SU-DHL-6 (cell line): ENCODE measurements at regions not wholly inside any gene's neighbourhood (a gene's known extent, or its start where the extent isn't known, plus 50 kb on each side); places are given as distances from the start of the nearest gene placed in this dataset.

Experiments
- H2AFZ ChIP-seq: fragments of 200-600 bp; sonication (generic); 2 replicates; pipeline ENCODE4 v1.6.1; 2014; ENCODE audit warnings: low read depth, mild to moderate bottlenecking, moderate library complexity, mixed read lengths, antibody characterized with exemption, low read length; ENCODE audit not compliant: severe bottlenecking
- H3F3A ChIP-seq: fragments of 200-600 bp; shearing (Covaris generic); 2 replicates; pipeline ENCODE4 v1.6.0; 2016; ENCODE audit warnings: antibody characterized with exemption, mild to moderate bottlenecking; ENCODE audit not compliant: insufficient read depth
- H3K27ac ChIP-seq: fragments of 200-600 bp; sonication (generic); 2 replicates; pipeline ENCODE4 v1.5.1; 2016; ENCODE audit warnings: low read depth, mild to moderate bottlenecking, low read length, moderate library complexity, mixed read lengths
- H3K27me3 ChIP-seq: fragments of 200-600 bp; sonication (generic), shearing (Covaris generic); 2 replicates; pipeline ENCODE4 v1.6.0; 2014; ENCODE audit warnings: mild to moderate bottlenecking, low read length
- H3K36me3 ChIP-seq: fragments of 200-600 bp; sonication (generic); 2 replicates; pipeline ENCODE4 v1.6.1; 2014; ENCODE audit warnings: mild to moderate bottlenecking, low read length, mixed read lengths
- H3K4me2 ChIP-seq: fragments of 300-600, 200-600 bp; shearing (Covaris generic), sonication (generic); 2 replicates; pipeline ENCODE4 v1.6.0; 2014; ENCODE audit warnings: low read length, low read depth, mild to moderate bottlenecking; ENCODE audit not compliant: poor library complexity, severe bottlenecking
- H3K4me3 ChIP-seq: fragments of 200-600 bp; sonication (generic); 2 replicates; pipeline ENCODE4 v1.5.1; 2014; ENCODE audit warnings: antibody characterized with exemption, low read length, mild to moderate bottlenecking, mixed read lengths; ENCODE audit not compliant: insufficient read depth, poor library complexity, severe bottlenecking
- H3K79me2 ChIP-seq: fragments of 200-600 bp; sonication (generic); 2 replicates; pipeline ENCODE4 v1.6.1; 2014; ENCODE audit warnings: mild to moderate bottlenecking, low read length, moderate library complexity; ENCODE audit not compliant: insufficient read depth
- H3K9ac ChIP-seq: fragments of 200-600 bp; sonication (generic); 2 replicates; pipeline ENCODE4 v1.7.0; 2014; ENCODE audit warnings: mild to moderate bottlenecking, low read length
- H3K9me2 ChIP-seq: fragments of 200-600 bp; sonication (generic); replicated peaks from 2 replicates; pipeline ENCODE4 v1.6.1; 2014; ENCODE audit warnings: low read length; ENCODE audit not compliant: insufficient read depth
- H3K9me3 ChIP-seq: fragments of 200-600 bp; sonication (generic); 2 replicates; pipeline ENCODE4 v1.6.1; 2014; ENCODE audit warnings: low read length, mixed read lengths; ENCODE audit not compliant: insufficient read depth
- H4K20me1 ChIP-seq: fragments of 200-600 bp; sonication (generic); 2 replicates; pipeline ENCODE4 v1.6.1; 2014; ENCODE audit warnings: low read depth, mild to moderate bottlenecking, antibody characterized with exemption, low read length, moderate library complexity, mixed read lengths
- CTCF ChIP-seq: fragments of 200-600 bp; sonication (generic); IDR thresholded peaks from one replicate; pipeline ENCODE4 v1.5.1; 2017; ENCODE audit warnings: antibody characterized with exemption, mild to moderate bottlenecking, low read length, moderate library complexity; ENCODE audit not compliant: insufficient read depth, poor library complexity, severe bottlenecking
- EZH2phosphoT487 ChIP-seq: fragments of 200-600 bp; sonication (generic), shearing (Covaris generic); conservative IDR thresholded peaks from 2 replicates; pipeline ENCODE4 v1.6.1; 2018; ENCODE audit warnings: mild to moderate bottlenecking, antibody characterized with exemption, low read length, moderate library complexity, mixed read lengths

GRCh38 chr6:76694795-76695194 is 622.3 kb upstream of the IMPG1 start:
- no peak overlapping the region for H3K4me2 ChIP-seq
- H3K36me3 ChIP-seq, result no peaks in the 10 kb centered on the region
- no peaks in the 10 kb centered on the region for H4K20me1 ChIP-seq
- H3K9me2 ChIP-seq, result no peaks in the 10 kb centered on the region
- no peak overlapping the region for H3K4me3 ChIP-seq
- no peak overlapping the region for H3K27ac ChIP-seq
- H3K27me3 ChIP-seq, result no peaks in the 10 kb centered on the region
- no peak overlapping the region for H2AFZ ChIP-seq
- H3F3A ChIP-seq, result no peaks in the 10 kb centered on the region
- H3K9ac ChIP-seq, result no peak overlapping the region
- TF ChIP-seq EZH2phosphoT487, result no peak
- TF ChIP-seq CTCF, result no peak
- H3K9me3 ChIP-seq, result no peaks in the 10 kb centered on the region
- H3K79me2 ChIP-seq, result no peaks in the 10 kb centered on the region

- H3K79me2 ChIP-seq, result no peaks in the 10 kb centered on the region
- H4K20me1 ChIP-seq, result no peaks in the 10 kb centered on the region
- no peaks in the 10 kb centered on the region for H3K27me3 ChIP-seq
- no peak overlapping the region for H3K9ac ChIP-seq
- no peak overlapping the region for H3K27ac ChIP-seq
- no peaks in the 10 kb centered on the region for H3K36me3 ChIP-seq
- H2AFZ ChIP-seq, result no peak overlapping the region
- no peaks in the 10 kb centered on the region for H3K9me3 ChIP-seq
- H3F3A ChIP-seq, result no peaks in the 10 kb centered on the region
- H3K9me2 ChIP-seq, result no peaks in the 10 kb centered on the region
- H3K4me3 ChIP-seq, result no peak overlapping the region
- no peak overlapping the region for H3K4me2 ChIP-seq
- no peak for TF ChIP-seq CTCF
- no peak for TF ChIP-seq EZH2phosphoT487
Measured at GRCh38 chr6:76684875-76685274, 612.4 kb upstream of the IMPG1 start.

DNA sequence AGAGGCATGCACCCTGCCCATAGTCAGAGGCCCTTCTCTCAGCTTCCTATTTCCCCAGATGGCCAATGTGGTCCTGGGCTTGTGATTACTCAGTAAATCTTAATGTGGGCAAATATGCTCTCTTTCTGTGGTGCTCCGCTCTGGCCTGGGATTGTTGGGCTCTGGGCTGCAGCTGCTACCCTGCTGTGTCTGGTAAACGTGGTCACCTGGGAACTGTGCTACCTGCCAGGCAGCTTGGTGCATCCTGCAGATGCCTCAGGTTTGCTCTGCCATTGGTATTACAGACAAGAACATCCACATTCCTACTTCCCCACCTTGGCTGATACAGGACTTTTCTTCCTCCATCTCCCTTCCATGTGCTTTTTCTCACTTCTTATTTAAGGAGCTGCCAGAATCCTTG is 611.5 kb upstream of the IMPG1 start:
- Histone ChIP-seq H3K9me2 (no peaks in the 10 kb centered on the region), H3K36me3 (no peaks in the 10 kb centered on the region), H4K20me1 (no peaks in the 10 kb centered on the region), H3K4me2 (no peak overlapping the region), H3K79me2 (no peaks in the 10 kb centered on the region), H3K27ac (no peak overlapping the region), H3F3A (no peaks in the 10 kb centered on the region), H3K27me3 (no peaks in the 10 kb centered on the region), H3K9ac (no peak overlapping the region), H3K9me3 (no peaks in the 10 kb centered on the region), H3K4me3 (no peak overlapping the region), H2AFZ (no peak overlapping the region)
- TF ChIP-seq EZH2phosphoT487, result no peak
- no peak for TF ChIP-seq CTCF

DNA sequence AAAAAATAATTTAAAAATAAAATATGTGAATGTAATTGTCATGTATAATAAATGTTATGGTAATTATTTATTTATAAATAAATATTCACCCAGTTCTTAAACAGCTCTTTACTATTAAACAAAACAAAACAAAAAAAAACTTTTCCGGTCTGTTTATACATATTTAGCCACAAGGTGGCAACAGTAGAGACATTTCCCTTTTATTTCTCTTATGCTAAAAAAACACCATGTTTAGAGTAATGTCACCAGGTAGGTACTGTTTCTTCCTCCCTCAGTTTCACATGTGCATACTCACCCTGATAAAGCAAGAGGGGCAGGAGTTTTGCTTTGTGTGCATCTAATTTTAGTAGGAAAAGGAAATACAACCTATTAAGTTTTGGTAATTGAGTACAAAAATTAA is 610.4 kb upstream of the IMPG1 start:
- no peak overlapping the region for H3K27ac ChIP-seq
- no peaks in the 10 kb centered on the region for H3F3A ChIP-seq
- H3K9me2 ChIP-seq, result no peaks in the 10 kb centered on the region
- H3K27me3 ChIP-seq, result no peaks in the 10 kb centered on the region
- H3K9ac ChIP-seq, result no peak overlapping the region
- H3K9me3 ChIP-seq, result no peaks in the 10 kb centered on the region
- H3K79me2 ChIP-seq, result no peaks in the 10 kb centered on the region
- TF ChIP-seq EZH2phosphoT487 (no peak), CTCF (peak; percentile 27)
- H2AFZ ChIP-seq, result no peak overlapping the region
- no peaks in the 10 kb centered on the region for H3K36me3 ChIP-seq
- H3K4me3 ChIP-seq, result no peak overlapping the region
- H3K4me2 ChIP-seq, result no peak overlapping the region
- no peaks in the 10 kb centered on the region for H4K20me1 ChIP-seq
